NCI-H510A treated with DMSO at 0.1 percent for 48 hours (cell line): ENCODE measurements at regions not wholly inside any gene's neighbourhood (a gene's known extent, or its start where the extent isn't known, plus 50 kb on each side); places are given as distances from the start of the nearest gene placed in this dataset.
A peak's percentile ranks its signal among the peaks of the same experiment; 100 is the strongest.

ENCODE experiments used
- DNase-seq: peaks from one replicate; lab custom pipeline; 2025; lab: John Stamatoyannopoulos, UW

DNA sequence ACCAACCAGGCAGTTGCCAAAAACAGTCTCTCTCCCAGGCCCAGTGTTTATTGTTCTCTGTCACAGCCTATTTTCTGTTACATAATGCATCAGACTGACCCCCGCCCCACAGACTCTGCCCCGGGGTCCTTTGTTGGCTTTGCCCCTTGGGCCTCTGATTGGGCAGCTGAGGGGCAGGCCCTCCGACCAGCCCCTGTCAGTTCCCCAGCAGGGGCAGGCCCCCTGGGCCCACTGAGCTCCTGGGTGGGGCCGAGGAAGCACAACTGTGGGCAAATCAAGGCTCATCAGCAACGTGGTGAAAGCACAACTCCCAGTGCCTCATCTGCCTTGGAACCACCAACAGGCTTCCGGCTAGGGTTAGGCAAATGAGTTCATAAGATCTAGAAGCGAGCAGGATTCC, 160.1 kb upstream of the MYCN start:
- no peak for DNase-seq

- DNase-seq: no peak
Observed at GRCh38 chr2:15780912-15781574, 159.3 kb upstream of the MYCN start.

DNA sequence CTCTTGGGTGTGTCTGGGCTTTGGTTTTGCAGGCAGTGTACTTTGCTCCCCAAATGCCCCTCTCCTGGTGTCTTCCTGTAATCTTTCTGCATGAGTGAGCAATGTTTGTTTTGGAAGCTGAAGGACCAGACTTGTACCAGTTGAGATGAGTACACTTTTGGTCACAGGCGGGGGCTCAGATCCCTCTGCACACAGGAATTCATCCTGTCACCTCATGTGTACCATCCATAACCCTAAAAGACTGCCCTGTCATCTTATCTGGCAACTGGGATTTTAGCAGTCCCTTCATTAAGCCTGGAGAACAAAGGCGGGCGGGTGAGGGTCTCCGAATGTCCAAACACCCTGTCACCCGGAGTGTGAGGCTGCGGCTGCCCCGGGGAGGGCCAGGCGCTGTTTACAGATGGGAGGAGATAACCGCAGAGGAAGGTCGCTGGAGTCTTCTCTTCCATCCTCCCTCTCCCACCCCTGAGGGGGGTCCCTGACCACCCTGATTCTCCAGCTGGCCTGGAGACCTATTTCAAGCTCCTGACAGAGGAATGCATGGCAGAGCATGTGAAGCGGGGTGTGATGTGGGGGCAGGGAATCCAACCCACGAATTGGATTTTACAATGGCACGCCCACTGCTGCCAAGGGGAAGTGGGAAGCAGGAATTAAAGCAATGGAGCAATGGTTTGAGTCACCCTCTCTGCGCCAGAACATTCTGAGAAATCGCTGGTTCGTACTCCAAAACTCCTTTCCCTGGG, 158.2 kb upstream of the MYCN start:
- DNase-seq: peak; percentile 43

DNA sequence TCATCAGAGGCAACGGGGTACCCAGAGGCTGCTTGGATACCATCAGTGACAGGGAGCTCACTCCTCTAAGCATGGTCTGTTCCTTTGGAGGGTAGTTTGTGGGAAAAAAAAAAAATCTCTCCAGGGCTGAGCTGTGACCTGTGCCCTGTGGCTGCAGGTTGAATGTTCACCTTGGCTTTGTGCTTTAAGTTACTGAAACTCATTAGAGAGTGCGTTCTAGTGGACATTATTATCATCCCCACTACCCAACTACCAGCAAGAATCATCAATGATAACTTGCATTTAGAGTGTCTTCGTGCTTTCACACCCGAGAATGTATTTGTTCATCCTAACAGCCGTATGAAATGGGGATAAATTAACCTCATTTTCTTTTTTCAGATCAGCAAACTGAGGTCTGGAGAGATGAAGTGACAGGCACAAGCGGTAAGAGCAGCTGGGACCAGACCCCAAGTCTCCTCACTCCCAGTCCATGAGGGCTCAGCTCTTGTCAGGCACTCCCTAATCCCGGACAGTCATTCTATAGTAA, 157.5 kb upstream of the MYCN start:
- no peak for DNase-seq

DNA sequence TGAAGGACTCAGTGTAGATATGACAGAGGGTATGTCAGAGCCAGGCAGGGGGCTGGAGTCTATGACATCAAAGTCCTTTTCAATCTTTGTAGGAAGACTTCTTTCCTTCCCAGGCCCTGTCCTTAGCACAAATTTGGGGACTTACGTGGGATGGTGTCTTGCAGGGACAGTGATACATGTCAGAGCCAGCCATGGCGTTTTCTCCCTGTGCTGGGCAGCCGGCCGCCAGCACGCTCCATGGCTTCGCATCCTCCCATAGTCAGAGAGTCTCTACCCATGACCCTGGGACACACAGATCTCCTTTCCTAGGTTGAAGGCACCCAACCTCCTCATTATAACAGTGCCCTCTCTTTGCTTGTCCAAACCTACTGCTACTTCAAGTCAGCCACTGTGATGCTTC, 156.9 kb upstream of the MYCN start:
- no peak for DNase-seq

- DNase-seq: no peak
Observed at GRCh38 chr2:15784106-15784885, 156.1 kb upstream of the MYCN start.

- no peak for DNase-seq
Observed at GRCh38 chr2:15784886-15785801, 155.2 kb upstream of the MYCN start.

DNA sequence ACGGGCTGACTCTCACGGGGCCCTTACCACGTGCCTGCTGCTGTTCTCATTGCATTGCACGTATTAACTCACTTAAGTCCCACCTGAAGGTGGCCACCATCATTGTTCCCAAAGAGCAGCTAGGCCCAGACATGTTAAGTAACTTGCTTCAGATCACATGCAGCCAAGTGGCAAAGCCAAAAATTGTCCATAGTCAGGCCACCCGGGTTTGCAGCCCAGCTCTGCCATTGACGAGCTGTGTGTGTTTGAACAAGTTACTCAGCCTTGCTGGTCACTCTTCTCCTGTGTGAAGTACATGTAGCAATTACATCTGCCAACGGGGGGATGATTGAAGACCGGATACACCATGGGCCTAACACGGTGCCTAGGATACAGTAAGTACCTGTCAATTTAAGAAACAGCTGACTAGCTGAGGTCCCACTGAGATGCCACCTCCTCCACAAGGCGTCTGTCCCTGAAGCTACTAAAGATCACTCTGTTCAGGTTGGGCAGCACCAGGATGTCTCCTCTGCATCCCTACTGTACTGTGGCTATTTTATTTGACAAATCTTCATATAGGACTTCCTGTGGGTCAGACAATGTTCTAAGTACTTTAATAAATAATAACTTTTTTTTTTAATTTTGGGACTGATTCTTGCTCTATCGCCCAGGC, 154.2 kb upstream of the MYCN start:
- DNase-seq: no peak

GRCh38 chr2:15786901-15787300, 153.4 kb upstream of the MYCN start:
- DNase-seq: no peak

GRCh38 chr2:15787535-15788454, 152.6 kb upstream of the MYCN start:
- no peak for DNase-seq

GRCh38 chr2:15788455-15788829, 151.9 kb upstream of the MYCN start:
- no peak for DNase-seq

- no peak for DNase-seq
Observed at GRCh38 chr2:15788830-15789229, 151.5 kb upstream of the MYCN start.

- DNase-seq: no peak
Observed at GRCh38 chr2:15789381-15790062, 150.8 kb upstream of the MYCN start.

GRCh38 chr2:15790326-15790725, 150.0 kb upstream of the MYCN start:
- DNase-seq: no peak

- DNase-seq: no peak
Observed at GRCh38 chr2:15790838-15791237, 149.5 kb upstream of the MYCN start.

DNA sequence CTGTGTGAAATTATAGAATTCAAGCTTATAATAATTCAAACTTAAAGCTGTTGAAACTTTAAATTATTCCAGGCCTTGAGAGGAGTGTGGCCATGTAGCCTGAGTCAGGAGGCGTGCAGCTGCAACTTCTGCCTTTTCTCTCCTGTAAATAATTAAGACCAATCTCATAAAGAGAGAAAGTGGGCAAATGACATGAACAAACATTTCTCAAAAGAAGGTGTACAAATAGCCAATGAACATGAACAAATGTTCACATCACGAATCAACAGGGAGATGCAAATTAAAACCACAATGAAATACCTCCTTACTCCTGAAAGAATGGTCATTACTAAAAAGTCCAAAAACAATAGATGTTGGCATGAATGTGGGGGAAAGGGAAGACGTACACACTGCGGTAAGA, 149.1 kb upstream of the MYCN start:
- DNase-seq: no peak

GRCh38 chr2:15792331-15792730, 148.0 kb upstream of the MYCN start:
- no peak for DNase-seq

DNA sequence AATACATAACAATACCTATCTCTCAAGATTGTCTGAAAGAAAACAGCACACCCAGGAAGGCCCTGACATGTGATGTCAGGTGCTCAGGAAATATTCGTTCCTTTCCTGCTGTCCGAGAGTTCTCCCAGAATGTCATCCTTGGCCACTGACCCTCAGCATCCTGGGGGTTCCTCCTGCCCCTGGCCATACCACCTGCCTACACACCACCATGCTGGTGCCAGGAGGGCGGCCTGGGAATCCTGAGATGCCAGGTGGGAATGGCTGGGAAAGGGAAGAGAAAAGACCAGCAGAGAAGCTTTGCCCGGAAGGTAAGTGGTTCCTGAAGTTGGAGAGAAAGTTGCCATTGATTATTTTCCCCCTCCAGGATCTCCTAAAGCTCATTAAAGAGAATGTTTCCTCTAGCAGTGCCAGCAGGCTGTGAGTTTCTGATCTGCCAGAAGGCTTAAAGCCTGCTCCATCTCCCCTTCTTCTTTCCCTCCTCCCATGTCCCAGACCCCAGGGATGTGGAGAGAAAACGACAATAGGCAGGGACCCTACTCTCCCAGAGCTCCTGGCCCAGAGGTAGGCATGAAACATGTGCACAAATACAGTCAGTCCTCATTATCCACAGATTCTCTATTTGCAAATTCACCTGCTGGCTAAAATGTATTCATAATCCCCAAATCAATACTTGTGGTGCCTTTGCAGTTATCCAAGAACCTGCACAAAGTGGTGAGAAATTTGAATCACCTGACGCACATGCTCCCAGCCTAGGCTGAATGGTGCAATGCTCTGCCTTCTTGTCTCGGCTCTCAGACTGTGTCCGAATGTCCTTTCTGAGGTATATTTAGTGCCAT, 147.1 kb upstream of the MYCN start:
- DNase-seq: no peak

DNA sequence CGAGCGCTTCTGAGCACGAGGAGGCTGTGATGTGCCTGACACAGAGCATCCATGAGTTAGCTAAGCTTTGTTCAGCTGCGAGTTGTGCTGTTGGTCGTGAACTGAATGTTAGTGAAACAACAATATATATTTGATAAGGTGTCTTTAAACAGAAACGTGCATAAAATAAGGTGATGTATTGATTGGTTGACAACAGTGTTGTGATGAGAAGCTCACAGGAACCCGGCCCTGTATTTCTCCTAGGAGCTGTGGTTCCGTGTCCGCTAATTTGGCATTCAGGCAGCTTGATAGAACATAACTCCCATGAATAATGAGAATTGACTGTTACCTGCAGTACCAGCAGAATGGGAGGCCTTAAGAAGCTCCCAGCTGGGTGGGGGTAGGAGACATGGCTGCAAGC, 146.4 kb upstream of the MYCN start:
- DNase-seq: no peak
